KOPT-K1 (cell line): ENCODE measurements at regions not wholly inside any gene's neighbourhood (a gene's known extent, or its start where the extent isn't known, plus 50 kb on each side); places are given as distances from the start of the nearest gene placed in this dataset.

Experiments used
- H3K27ac ChIP-seq: fragments of 200-600 bp; sonication (generic); 2 replicates; pipeline ENCODE4 v1.5.1; 2016; ENCODE audit warnings: antibody characterized with exemption, mild to moderate bottlenecking, low read depth, low read length; ENCODE audit not compliant: poor library complexity, severe bottlenecking
- H3K36me3 ChIP-seq: fragments of 200-600 bp; sonication (generic); 2 replicates; pipeline ENCODE4 v1.5.1; 2017; ENCODE audit warnings: antibody characterized with exemption, mild to moderate bottlenecking, low read length, moderate library complexity; ENCODE audit not compliant: insufficient read depth
- H3K9me3 ChIP-seq: fragments of 200-600 bp; sonication (generic); 2 replicates; pipeline ENCODE4 v1.5.1; 2017; ENCODE audit warnings: antibody characterized with exemption, low read length, mild to moderate bottlenecking; ENCODE audit not compliant: insufficient read depth, poor library complexity, severe bottlenecking

GRCh38 chr1:59223989-59224634 lies 72.8 kb upstream of the FGGY start:
- Histone ChIP-seq H3K36me3 (no peaks in the 10 kb centered on the region), H3K9me3 (no peaks in the 10 kb centered on the region), H3K27ac (no peak overlapping the region)

DNA sequence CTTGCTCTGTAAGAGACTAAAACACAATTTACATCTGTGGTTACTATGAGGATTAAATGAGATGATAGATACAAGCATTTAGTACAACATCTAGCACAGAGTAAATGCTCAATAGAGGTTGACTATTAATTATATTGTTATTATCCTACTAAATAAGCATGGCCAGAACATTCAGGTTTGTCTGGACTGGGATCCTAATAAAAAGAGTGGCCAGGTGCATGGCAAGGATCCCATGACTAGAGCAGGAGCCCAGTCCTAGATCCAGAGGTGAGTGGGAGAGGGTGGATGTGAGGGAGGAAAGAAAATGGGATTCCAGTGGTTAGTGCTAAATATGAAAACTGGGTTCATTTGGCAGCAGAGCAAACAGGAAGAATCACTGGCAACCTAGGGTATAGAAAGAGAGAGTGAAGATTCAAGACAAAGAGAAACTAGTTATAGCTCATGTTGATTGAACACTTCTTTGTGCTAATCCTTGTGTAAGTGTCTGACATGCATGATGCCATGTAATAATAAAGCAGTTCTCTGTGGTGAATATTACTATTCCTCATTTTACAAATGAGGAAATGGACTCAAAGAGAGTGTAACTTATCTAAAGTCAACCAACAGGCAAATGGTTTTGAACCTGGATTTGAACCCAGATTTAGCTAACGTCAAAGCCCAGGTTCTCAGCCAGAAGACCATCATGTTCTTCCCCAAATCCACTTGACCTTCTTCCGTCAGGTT lies 71.1 kb upstream of the FGGY start:
- no peaks in the 10 kb centered on the region for H3K36me3 ChIP-seq
- H3K27ac ChIP-seq = no peak overlapping the region
- H3K9me3 ChIP-seq = no peaks in the 10 kb centered on the region

GRCh38 chr1:59229138-59229537 lies 67.8 kb upstream of the FGGY start:
- H3K36me3 ChIP-seq = no peaks in the 10 kb centered on the region
- no peaks in the 10 kb centered on the region for H3K9me3 ChIP-seq

DNA sequence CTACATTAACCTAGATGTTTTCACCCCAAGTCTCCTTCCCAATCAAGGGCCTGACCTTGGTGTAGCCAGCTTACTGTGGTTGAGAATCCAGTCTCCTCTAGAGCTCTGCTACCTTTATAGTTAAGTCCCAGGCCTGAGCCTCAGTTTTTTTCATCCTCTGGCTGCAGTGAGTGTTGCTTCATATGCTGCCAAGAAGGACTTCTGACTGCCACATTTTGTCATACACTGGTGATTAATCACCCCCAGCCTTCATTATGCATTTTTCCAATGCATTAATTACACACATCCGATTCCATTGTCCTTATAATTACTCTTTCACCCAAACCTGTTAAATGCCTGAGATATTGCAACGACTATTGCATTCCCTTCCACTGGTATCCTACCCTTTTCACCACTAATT lies 66.3 kb upstream of the FGGY start:
- Histone ChIP-seq H3K9me3 (no peaks in the 10 kb centered on the region), H3K27ac (no peak overlapping the region), H3K36me3 (no peaks in the 10 kb centered on the region)

More at GRCh38 chr1:59229138-59229537, 67.8 kb upstream of the FGGY start:
- H3K27ac ChIP-seq = no peak overlapping the region

DNA sequence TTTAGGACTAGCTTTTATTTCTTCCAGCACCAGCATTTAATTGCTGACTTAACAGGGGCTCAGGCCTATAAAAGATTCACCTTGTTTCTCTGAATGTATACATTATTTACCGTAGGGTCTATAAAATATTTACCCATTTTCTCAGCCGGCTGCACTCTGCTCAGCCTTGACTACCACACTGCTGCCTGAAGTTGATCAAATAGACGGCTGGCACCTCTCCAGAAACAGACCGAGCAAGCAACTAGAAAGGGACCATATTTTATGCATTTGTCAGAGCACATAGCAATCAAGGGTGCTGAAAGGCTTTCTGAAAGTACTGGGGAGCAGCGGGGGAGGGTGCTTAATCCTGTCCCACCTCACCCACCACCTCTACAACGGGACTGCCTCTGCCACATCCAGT lies 64.7 kb upstream of the FGGY start:
- Histone ChIP-seq H3K36me3 (no peaks in the 10 kb centered on the region), H3K27ac (no peak overlapping the region), H3K9me3 (no peaks in the 10 kb centered on the region)

GRCh38 chr1:59233444-59233843 lies 63.5 kb upstream of the FGGY start:
- H3K27ac ChIP-seq = no peak overlapping the region

DNA sequence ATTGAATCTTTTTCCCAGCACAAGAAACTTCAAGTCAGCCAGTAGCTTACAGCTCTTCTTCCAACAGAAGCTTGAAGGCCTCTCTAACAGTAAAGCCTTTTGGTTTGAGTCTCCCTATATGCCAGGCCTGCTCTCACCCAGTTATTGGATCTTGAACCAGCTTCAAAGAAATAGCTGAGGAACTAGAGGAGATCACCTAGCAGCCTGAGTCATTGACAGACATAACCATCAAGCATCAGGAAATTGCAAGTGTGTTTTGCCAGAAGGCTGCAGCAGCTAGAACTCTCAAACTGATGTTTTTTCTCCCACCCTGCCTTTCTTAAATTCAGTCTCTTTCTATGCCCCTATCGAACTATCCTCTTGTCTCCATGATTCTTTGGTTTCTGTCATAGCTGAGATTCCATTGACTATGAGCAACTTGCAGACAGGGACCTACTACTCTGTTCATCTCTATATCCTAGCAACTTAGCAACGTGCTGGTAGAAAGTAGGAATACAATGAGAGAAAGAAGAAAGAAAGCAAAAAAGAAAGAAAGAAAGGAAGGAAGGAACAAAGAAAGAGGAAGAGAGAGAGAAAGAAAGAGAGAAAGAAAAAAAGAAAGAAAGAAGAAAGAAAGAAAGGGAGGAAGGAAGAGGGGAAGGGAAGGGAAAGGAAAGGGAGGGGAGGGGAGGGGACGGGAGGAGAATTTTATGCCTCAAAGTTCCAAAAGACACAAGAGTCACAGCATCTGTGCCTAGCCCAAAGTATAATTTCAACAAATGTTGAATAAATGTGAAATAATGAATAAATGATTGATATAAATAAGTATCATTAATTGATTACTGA lies 60.0 kb upstream of the FGGY start:
- Histone ChIP-seq H3K36me3 (no peaks in the 10 kb centered on the region), H3K27ac (no peak overlapping the region), H3K9me3 (no peaks in the 10 kb centered on the region)

More at GRCh38 chr1:59233444-59233843, 63.5 kb upstream of the FGGY start:
- H3K9me3 ChIP-seq = no peaks in the 10 kb centered on the region
- no peaks in the 10 kb centered on the region for H3K36me3 ChIP-seq

- Histone ChIP-seq H3K36me3 (no peaks in the 10 kb centered on the region), H3K9me3 (no peaks in the 10 kb centered on the region), H3K27ac (no peak overlapping the region)
Measured at GRCh38 chr1:59237900-59238299, 59.0 kb upstream of the FGGY start.

DNA sequence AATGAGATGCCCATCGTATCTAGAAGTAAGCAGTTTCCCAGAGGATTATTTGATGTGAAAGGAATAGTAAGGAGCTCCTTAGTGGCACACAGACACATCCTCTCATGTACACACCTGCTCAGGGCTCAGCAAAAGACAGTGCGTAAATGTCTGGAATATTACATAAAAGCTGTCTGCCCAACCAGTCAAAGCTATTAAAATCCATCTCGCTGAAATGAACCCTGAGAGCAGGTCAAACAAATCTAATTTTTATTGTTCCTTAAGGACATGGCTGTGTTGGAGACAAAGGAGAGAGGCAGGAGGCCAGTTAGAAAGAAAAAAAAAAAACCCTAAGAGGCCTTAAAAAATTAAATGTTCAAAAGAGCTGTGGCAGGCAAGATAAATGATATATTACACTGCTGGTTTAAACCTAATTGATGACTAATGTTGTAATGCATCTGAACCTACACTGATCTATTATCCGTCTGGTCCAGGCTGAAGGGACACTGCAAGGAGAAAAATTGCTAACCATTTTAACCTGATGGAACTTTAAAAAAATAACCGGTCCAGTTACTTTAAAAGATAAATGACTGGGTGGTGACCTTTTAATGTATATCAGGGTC lies 58.5 kb upstream of the FGGY start:
- Histone ChIP-seq H3K9me3 (no peaks in the 10 kb centered on the region), H3K36me3 (no peaks in the 10 kb centered on the region), H3K27ac (no peak overlapping the region)

- Histone ChIP-seq H3K36me3 (no peaks in the 10 kb centered on the region), H3K9me3 (no peaks in the 10 kb centered on the region), H3K27ac (no peak overlapping the region)
Measured at GRCh38 chr1:59238993-59239392, 57.9 kb upstream of the FGGY start.

DNA sequence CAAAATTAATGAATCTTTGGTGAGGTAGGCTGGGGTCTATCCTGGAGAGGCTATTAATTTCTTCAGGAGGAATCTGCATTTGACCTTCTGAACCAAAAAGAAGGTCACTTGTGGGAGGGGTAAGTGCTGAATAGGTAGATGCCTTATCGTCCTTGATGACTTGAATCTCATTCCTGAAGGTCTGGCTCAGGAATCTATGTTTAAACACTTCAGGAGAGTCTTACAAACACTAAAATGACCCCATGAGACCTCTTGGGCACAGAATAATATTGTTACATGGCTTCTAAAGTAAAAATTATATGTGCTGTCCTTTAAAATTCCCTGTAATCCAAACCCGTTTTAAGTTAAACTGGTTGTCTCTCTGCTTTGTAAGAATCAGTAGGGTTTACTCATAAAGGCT lies 55.0 kb upstream of the FGGY start:
- Histone ChIP-seq H3K27ac (no peak overlapping the region), H3K36me3 (no peaks in the 10 kb centered on the region), H3K9me3 (no peaks in the 10 kb centered on the region)

DNA sequence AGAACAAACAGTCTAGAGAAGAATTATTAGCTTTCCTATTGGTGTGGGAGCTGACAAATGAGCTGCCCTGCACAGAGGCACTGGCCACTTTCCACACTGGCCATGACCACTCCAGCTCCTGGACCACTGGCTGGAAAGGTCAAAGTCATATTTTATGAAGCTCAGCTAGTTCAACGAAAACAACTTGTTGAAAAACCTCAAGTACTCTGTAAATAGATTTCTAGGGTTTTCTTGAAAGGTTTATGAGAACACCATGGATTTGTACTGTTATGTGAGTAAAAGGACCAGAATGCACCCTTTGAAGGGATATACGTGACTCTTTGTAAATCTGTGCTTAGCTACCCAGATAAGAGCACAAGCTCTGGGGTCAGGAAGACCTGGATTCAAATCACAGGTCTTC lies 54.5 kb upstream of the FGGY start:
- no peak overlapping the region for H3K27ac ChIP-seq

DNA sequence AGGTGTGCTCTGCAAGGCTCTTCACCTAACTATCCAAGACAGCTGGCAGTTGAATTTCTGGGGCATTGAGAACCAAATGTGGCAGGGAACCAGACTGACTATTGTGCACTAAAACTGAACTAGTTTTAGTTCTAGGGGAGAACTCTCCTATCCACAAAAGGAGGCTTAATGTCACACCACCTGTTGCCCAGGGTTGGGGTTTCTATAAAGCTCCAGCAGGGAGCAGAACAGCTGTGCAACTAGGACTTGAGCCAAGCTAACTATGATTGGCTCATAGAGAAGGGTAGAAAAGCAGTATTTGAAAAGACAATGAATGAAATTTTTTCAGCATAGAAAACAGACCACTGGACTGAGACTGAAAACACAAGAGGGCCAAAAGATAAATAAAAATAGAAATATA lies 53.3 kb upstream of the FGGY start:
- Histone ChIP-seq H3K27ac (no peak overlapping the region), H3K9me3 (no peaks in the 10 kb centered on the region), H3K36me3 (no peaks in the 10 kb centered on the region)

More for the DNA sequence above, 54.5 kb upstream of the FGGY start:
- H3K36me3 ChIP-seq = no peaks in the 10 kb centered on the region
- no peaks in the 10 kb centered on the region for H3K9me3 ChIP-seq

- Histone ChIP-seq H3K36me3 (no peaks in the 10 kb centered on the region), H3K9me3 (no peaks in the 10 kb centered on the region), H3K27ac (no peak overlapping the region)
Measured at GRCh38 chr1:59243978-59244377, 52.9 kb upstream of the FGGY start.

- Histone ChIP-seq H3K9me3 (no peaks in the 10 kb centered on the region), H3K27ac (no peak overlapping the region), H3K36me3 (no peaks in the 10 kb centered on the region)
Measured at GRCh38 chr1:59244891-59245290, 52.0 kb upstream of the FGGY start.
